Lower leg skin (tissue), 3 donors: ENCODE measurements at regions not wholly inside any gene's neighbourhood (a gene's known extent, or its start where the extent isn't known, plus 50 kb on each side); places are given as distances from the start of the nearest gene placed in this dataset.
"Not testable (repeated sequence)": the region's sequence is repeated elsewhere in the genome, so short reads cannot be mapped to it uniquely, and the experiment has no call there.

Source experiments
- CTCF ChIP-seq, 3 donors: fragments of 450-650 bp; IDR thresholded peaks; one replicate each; pipeline ENCODE4 v1.5.1; 2016; ENCODE audit warnings: antibody characterized with exemption in 3 of 3, mild to moderate bottlenecking in 3 of 3, moderate library complexity in 2 of 3
- POLR2A ChIP-seq, 2 donors: fragments of 450-650 bp; IDR thresholded peaks; one replicate each; pipeline ENCODE4 v1.6.1; 2016 to 2017; ENCODE audit warnings: antibody characterized with exemption in 2 of 2, mild to moderate bottlenecking in 1 of 2, moderate library complexity in 1 of 2

GRCh38 chr1:856541-857057 is 67.1 kb upstream of the SAMD11 start:
- not testable (repeated sequence) for TF ChIP-seq CTCF, POLR2A (IDR thresholded peaks at IDR 0.05)
